GM23338 (cell line): ENCODE measurements at regions not wholly inside any gene's neighbourhood (a gene's known extent, or its start where the extent isn't known, plus 50 kb on each side); places are given as distances from the start of the nearest gene placed in this dataset.

ENCODE experiments used
- ATAC-seq: fragments of 200-7000 bp; cut with Tn5 transposase; 3 replicates; pipeline ENCODE4 v1.9.1; 2020
- DNase-seq: peaks from one replicate; pipeline ENCODE4 v3.0.0-alpha.2; 2015; ENCODE audit warnings: low spot score
- H2AFZ ChIP-seq: fragments of 200-600 bp; sonication (generic); 2 replicates; pipeline ENCODE4 v1.8.0; 2016; ENCODE audit warnings: antibody characterized with exemption, mild to moderate bottlenecking, moderate library complexity
- H3F3A ChIP-seq: fragments of 200-600 bp; sonication (generic); replicated peaks from 2 replicates; pipeline ENCODE4 v1.8.0; 2017; ENCODE audit warnings: antibody characterized with exemption, mixed run types, low read depth
- H3K27ac ChIP-seq: fragments of 200-600 bp; sonication (generic); 2 replicates; pipeline ENCODE4 v1.6.1; 2016; ENCODE audit warnings: low read depth
- H3K27me3 ChIP-seq: fragments of 200-600 bp; sonication (generic); 2 replicates; pipeline ENCODE4 v1.8.0; 2016; ENCODE audit warnings: mild to moderate bottlenecking, mixed run types, moderate library complexity; ENCODE audit not compliant: insufficient read depth
- H3K36me3 ChIP-seq: fragments of 200-600 bp; sonication (generic); 2 replicates; pipeline ENCODE4 v1.8.0; 2016; ENCODE audit warnings: mild to moderate bottlenecking; ENCODE audit not compliant: insufficient read depth
- H3K4me1 ChIP-seq: fragments of 200-600 bp; sonication (generic); 2 replicates; pipeline ENCODE4 v1.8.0; 2016; ENCODE audit warnings: mild to moderate bottlenecking, moderate library complexity; ENCODE audit not compliant: insufficient read depth
- H3K4me2 ChIP-seq: fragments of 200-600 bp; sonication (generic); 2 replicates; pipeline ENCODE4 v1.7.1; 2017; ENCODE audit warnings: mixed run types
- H3K4me3 ChIP-seq: fragments of 200-600 bp; sonication (generic); 2 replicates; pipeline ENCODE4 v1.6.1; 2016; ENCODE audit warnings: mixed run types
- H3K79me2 ChIP-seq: fragments of 200-600 bp; sonication (generic); replicated peaks from 2 replicates; pipeline ENCODE4 v1.8.0; 2017; ENCODE audit warnings: mild to moderate bottlenecking; ENCODE audit not compliant: insufficient read depth
- H3K9me2 ChIP-seq: fragments of 200-600 bp; sonication (generic); 2 replicates; pipeline ENCODE4 v1.8.0; 2017; ENCODE audit not compliant: insufficient read depth
- H4K20me1 ChIP-seq: fragments of 200-600 bp; sonication (generic); replicated peaks from 2 replicates; pipeline ENCODE4 v1.8.0; 2017; ENCODE audit warnings: mild to moderate bottlenecking; ENCODE audit not compliant: insufficient read depth
- H3K27ac Mint-ChIP-seq: 2 replicates; pipeline ENCODE4 v1.8.0; 2020; ENCODE audit warnings: inconsistent platforms, mild to moderate bottlenecking, moderate library complexity, mixed read lengths
- H3K27me3 Mint-ChIP-seq: 3 replicates; pipeline ENCODE4 v1.8.0; 2022; ENCODE audit warnings: low read depth, mild to moderate bottlenecking, moderate library complexity, mixed read lengths, inconsistent platforms; ENCODE audit not compliant: insufficient read depth, poor library complexity
- H3K36me3 Mint-ChIP-seq: 3 replicates; pipeline ENCODE4 v1.8.0; 2021; ENCODE audit warnings: low read depth, mild to moderate bottlenecking, inconsistent platforms, moderate library complexity, mixed read lengths
- H3K4me1 Mint-ChIP-seq: 3 replicates; pipeline ENCODE4 v1.8.0; 2020; ENCODE audit warnings: mild to moderate bottlenecking, inconsistent platforms, mixed read lengths
- H3K4me3 Mint-ChIP-seq: 3 replicates; pipeline ENCODE4 v1.8.0; 2021; ENCODE audit warnings: moderate library complexity, mild to moderate bottlenecking, inconsistent platforms, mixed read lengths
- H3K9me3 Mint-ChIP-seq: 3 replicates; pipeline ENCODE4 v1.8.0; 2020; ENCODE audit warnings: moderate library complexity, mild to moderate bottlenecking, inconsistent platforms, mixed read lengths
- CREB1 ChIP-seq: fragments of 250-450 bp; sonication (Bioruptor Pico); IDR thresholded peaks from 2 replicates; pipeline ENCODE4 v1.5.0; 2020; ENCODE audit warnings: low read depth, mild to moderate bottlenecking, moderate library complexity
- CTCF ChIP-seq, 2 experiments: fragments of 200-600 bp in 1 of 2; sonication (generic) in 1 of 2; conservative IDR thresholded peaks; 2 replicates each; pipeline versions ENCODE4 v1.5.1 to v1.6.1; 2016 to 2017; ENCODE audit warnings: antibody characterized with exemption in 2 of 2, low read depth in 2 of 2, mild to moderate bottlenecking in 2 of 2, moderate library complexity in 1 of 2
- ETS1 ChIP-seq: IDR thresholded peaks from 2 replicates; pipeline ENCODE4 v1.6.1; 2016; ENCODE audit warnings: antibody characterized with exemption
- EZH2 ChIP-seq: fragments of 200-600 bp; sonication (generic); IDR thresholded peaks from one replicate; pipeline ENCODE4 v1.8.0; 2017; ENCODE audit warnings: antibody characterized with exemption, mild to moderate bottlenecking, low read depth; ENCODE audit not compliant: unreplicated experiment
- EZH2phosphoT487 ChIP-seq: fragments of 200-600 bp; sonication (generic); IDR thresholded peaks from one replicate; pipeline ENCODE4 v1.8.1; 2018; ENCODE audit warnings: antibody characterized with exemption; ENCODE audit not compliant: unreplicated experiment
- JUNB ChIP-seq: IDR thresholded peaks from one replicate; pipeline ENCODE4 v1.6.1; 2016; ENCODE audit warnings: antibody characterized with exemption; ENCODE audit not compliant: unreplicated experiment
- NANOG ChIP-seq: IDR thresholded peaks from 2 replicates; pipeline ENCODE4 v1.6.1; 2016; ENCODE audit warnings: antibody characterized with exemption, borderline replicate concordance
- POLR2AphosphoS5 ChIP-seq: IDR thresholded peaks from 2 replicates; pipeline ENCODE4 v1.6.1; 2016; ENCODE audit warnings: antibody characterized with exemption, low read depth
- STAT1 ChIP-seq: IDR thresholded peaks from one replicate; pipeline ENCODE4 v1.6.1; 2016; ENCODE audit warnings: antibody characterized with exemption; ENCODE audit not compliant: unreplicated experiment
- ZNF114 ChIP-seq: fragments of 250-450 bp; sonication (Bioruptor Pico); IDR thresholded peaks from 2 replicates; pipeline ENCODE4 v1.5.0; 2020; ENCODE audit warnings: mild to moderate bottlenecking, moderate library complexity
- ZNF331 ChIP-seq: fragments of 250-450 bp; sonication (Bioruptor Pico); IDR thresholded peaks from 2 replicates; pipeline ENCODE4 v1.5.0; 2020; ENCODE audit warnings: low read depth, mild to moderate bottlenecking, moderate library complexity
- ZNF462 ChIP-seq: fragments of 250-450 bp; sonication (Bioruptor Pico); IDR thresholded peaks from 2 replicates; pipeline ENCODE4 v1.5.0; 2020; ENCODE audit warnings: mild to moderate bottlenecking, moderate library complexity
- TF ChIP-seq, protein P1 (sequence below): IDR thresholded peaks from one replicate; pipeline ENCODE4 v1.6.1; 2018; ENCODE audit warnings: antibody characterized with exemption; ENCODE audit not compliant: unreplicated experiment

- Mint-ChIP-seq H3K4me3 (no peak overlapping the region), H3K27me3 (no peaks in the 10 kb centered on the region), H3K4me1 (peaks cover 8% of the 10 kb centered on the region; the same call in 2 of the 3 replicates), H3K27ac (no peak overlapping the region; the same call in 1 of the 2 replicates), H3K36me3 (no peaks in the 10 kb centered on the region; the same call in 2 of the 3 replicates), H3K9me3 (no peaks in the 10 kb centered on the region; the same call in 2 of the 3 replicates)
- Histone ChIP-seq H2AFZ (no peak overlapping the region), H4K20me1 (no peaks in the 10 kb centered on the region), H3K79me2 (no peaks in the 10 kb centered on the region), H3K4me2 (no peak overlapping the region), H3K27me3 (no peaks in the 10 kb centered on the region), H3K27ac (no peak overlapping the region), H3K9me2 (peaks cover 8% of the 10 kb centered on the region), H3K4me3 (no peak overlapping the region), H3K36me3 (no peaks in the 10 kb centered on the region), H3K4me1 (no peaks in the 10 kb centered on the region), H3F3A (no peaks in the 10 kb centered on the region)
- ATAC-seq = no peak
- DNase-seq = no peak
- TF ChIP-seq ZNF114 (CRISPR knock-in tag) (no peak), JUNB (no peak), EZH2 (no peak), EZH2phosphoT487 (no peak), POLR2AphosphoS5 (no peak), ZNF462 (no peak), CTCF (conservative IDR thresholded peaks at IDR 0.05; ENCODE audit: low read depth in 2 of 2) (no peak), ZNF331 (no peak), CREB1 (CRISPR knock-in tag) (no peak), NANOG (no peak), ETS1 (no peak), STAT1 (no peak)
- TF ChIP-seq, protein P1, sequence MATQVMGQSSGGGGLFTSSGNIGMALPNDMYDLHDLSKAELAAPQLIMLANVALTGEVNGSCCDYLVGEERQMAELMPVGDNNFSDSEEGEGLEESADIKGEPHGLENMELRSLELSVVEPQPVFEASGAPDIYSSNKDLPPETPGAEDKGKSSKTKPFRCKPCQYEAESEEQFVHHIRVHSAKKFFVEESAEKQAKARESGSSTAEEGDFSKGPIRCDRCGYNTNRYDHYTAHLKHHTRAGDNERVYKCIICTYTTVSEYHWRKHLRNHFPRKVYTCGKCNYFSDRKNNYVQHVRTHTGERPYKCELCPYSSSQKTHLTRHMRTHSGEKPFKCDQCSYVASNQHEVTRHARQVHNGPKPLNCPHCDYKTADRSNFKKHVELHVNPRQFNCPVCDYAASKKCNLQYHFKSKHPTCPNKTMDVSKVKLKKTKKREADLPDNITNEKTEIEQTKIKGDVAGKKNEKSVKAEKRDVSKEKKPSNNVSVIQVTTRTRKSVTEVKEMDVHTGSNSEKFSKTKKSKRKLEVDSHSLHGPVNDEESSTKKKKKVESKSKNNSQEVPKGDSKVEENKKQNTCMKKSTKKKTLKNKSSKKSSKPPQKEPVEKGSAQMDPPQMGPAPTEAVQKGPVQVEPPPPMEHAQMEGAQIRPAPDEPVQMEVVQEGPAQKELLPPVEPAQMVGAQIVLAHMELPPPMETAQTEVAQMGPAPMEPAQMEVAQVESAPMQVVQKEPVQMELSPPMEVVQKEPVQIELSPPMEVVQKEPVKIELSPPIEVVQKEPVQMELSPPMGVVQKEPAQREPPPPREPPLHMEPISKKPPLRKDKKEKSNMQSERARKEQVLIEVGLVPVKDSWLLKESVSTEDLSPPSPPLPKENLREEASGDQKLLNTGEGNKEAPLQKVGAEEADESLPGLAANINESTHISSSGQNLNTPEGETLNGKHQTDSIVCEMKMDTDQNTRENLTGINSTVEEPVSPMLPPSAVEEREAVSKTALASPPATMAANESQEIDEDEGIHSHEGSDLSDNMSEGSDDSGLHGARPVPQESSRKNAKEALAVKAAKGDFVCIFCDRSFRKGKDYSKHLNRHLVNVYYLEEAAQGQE = no peak
Measured at GRCh38 chr5:124403281-124403680, 343.2 kb downstream of the ZNF608 start.
